ENCODE measurements at regions not wholly inside any gene's neighbourhood (a gene's known extent, or its start where the extent isn't known, plus 50 kb on each side); places are given as distances from the start of the nearest gene placed in this dataset.

DNA sequence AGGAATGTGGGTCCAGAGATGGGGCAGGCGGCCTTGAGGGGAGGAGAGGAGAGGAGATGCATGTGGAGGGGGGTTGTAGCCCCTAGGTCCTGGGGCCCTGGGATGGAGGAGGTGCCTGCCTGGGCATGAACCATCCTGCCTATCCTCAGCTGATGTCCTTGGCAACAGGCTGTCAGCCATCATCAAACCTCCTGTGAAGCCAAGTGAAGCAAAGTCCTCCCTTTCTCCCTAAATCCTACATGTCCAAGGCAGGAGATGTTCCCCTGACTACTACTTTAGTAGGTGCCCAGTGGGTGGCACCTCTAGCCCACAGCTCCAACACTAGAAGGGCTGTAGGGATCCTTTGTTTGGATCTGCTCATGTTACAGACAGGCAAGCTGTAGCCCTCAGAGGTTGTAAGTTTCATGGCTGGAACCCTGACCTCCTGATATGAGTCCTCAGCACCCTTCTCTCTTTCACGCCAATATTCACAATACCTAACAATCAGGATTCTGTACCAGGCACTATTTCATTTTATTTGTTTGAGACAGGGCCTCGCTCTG, 66.6 kb upstream of the SYPL1 start:
- H3K4me3 Mint-ChIP-seq (ENCODE audit: unreplicated experiment), result no peak overlapping the region
- DNase-seq (ENCODE audit: extremely low spot score, unreplicated experiment), result no peak
- no peaks in the 10 kb centered on the region for H3K36me3 Mint-ChIP-seq (ENCODE audit: unreplicated experiment)
- H3K4me1 Mint-ChIP-seq (ENCODE audit: unreplicated experiment), result peaks cover 22% of the 10 kb centered on the region
- peak; percentile 62 for TF ChIP-seq CTCF (IDR thresholded peaks at IDR 0.05)
- peak overlapping the region; percentile 19 for H3K27ac Mint-ChIP-seq (ENCODE audit: unreplicated experiment)
- peaks cover 28% of the 10 kb centered on the region for H3K27me3 Mint-ChIP-seq (ENCODE audit: unreplicated experiment)
- no peaks in the 10 kb centered on the region for H3K9me3 Mint-ChIP-seq (ENCODE audit: unreplicated experiment)

DNA sequence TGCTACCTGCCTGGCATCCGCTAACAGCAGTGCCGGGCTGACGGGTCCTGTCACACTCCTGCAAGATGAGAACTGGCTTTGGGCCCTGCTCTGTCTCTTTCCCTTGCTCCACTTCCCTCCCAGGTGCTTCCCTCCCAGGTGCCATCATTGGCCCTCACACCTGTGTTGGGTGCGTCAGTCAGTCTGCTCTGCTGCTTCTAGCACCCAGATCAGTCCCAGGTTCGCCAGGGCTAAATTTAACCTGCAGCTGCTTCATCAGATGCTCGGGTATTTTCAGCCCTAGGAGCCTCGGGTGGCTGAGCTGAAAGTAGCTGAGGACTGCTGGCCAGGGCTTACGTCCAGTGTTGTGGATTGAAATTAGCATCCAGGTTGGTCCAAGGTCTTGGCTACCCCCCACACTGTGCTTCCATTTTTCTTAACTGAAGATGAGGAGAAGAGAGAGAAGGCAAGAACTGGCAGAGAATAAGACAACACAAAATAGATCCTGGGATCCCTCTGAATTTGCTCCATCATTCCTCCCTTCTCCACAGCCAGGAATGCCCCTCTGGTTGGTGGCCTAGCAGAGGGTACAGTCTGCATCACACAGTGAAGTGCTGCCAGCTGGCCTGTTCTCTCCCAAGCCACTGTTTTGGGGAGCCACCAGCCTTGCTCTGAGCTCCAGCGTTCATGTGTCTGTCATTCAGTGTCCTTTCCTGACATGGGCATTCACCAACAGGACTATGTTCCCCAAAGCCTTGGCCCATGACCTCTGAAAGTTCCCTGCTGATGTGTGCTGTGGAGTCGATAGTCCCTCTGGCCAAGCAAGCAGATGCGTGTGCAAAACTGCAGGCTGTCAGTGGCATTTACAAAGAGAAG, 65.9 kb upstream of the SYPL1 start:
- H3K4me3 Mint-ChIP-seq (ENCODE audit: unreplicated experiment), result no peak overlapping the region
- peaks cover 29% of the 10 kb centered on the region for H3K27me3 Mint-ChIP-seq (ENCODE audit: unreplicated experiment)
- peaks cover 22% of the 10 kb centered on the region for H3K4me1 Mint-ChIP-seq (ENCODE audit: unreplicated experiment)
- TF ChIP-seq CTCF (IDR thresholded peaks at IDR 0.05), result no peak
- DNase-seq (ENCODE audit: extremely low spot score, unreplicated experiment), result no peak
- no peak overlapping the region for H3K27ac Mint-ChIP-seq (ENCODE audit: unreplicated experiment)
- H3K36me3 Mint-ChIP-seq (ENCODE audit: unreplicated experiment), result no peaks in the 10 kb centered on the region
- H3K9me3 Mint-ChIP-seq (ENCODE audit: unreplicated experiment), result no peaks in the 10 kb centered on the region

GRCh38 chr7:106177300-106177690, 65.2 kb upstream of the SYPL1 start:
- Mint-ChIP-seq H3K36me3 (ENCODE audit: unreplicated experiment) (no peaks in the 10 kb centered on the region), H3K4me1 (ENCODE audit: unreplicated experiment) (peaks cover 22% of the 10 kb centered on the region), H3K9me3 (ENCODE audit: unreplicated experiment) (no peaks in the 10 kb centered on the region), H3K27ac (ENCODE audit: unreplicated experiment) (no peak overlapping the region), H3K4me3 (ENCODE audit: unreplicated experiment) (no peak overlapping the region), H3K27me3 (ENCODE audit: unreplicated experiment) (peaks cover 32% of the 10 kb centered on the region)
- TF ChIP-seq CTCF (IDR thresholded peaks at IDR 0.05), result no peak
- DNase-seq (ENCODE audit: extremely low spot score, unreplicated experiment), result no peak

- Mint-ChIP-seq H3K36me3 (ENCODE audit: unreplicated experiment) (no peaks in the 10 kb centered on the region), H3K4me1 (ENCODE audit: unreplicated experiment) (peaks cover 22% of the 10 kb centered on the region), H3K27ac (ENCODE audit: unreplicated experiment) (no peak overlapping the region), H3K27me3 (ENCODE audit: unreplicated experiment) (peaks cover 32% of the 10 kb centered on the region), H3K9me3 (ENCODE audit: unreplicated experiment) (no peaks in the 10 kb centered on the region), H3K4me3 (ENCODE audit: unreplicated experiment) (no peak overlapping the region)
- DNase-seq (ENCODE audit: extremely low spot score, unreplicated experiment), result peak; percentile 94
- peak; percentile 96 for TF ChIP-seq CTCF (IDR thresholded peaks at IDR 0.05)
These were observed 64.5 kb upstream of the SYPL1 start for GRCh38 chr7:106176414-106177299.

- Mint-ChIP-seq H3K27ac (ENCODE audit: unreplicated experiment) (no peak overlapping the region), H3K27me3 (ENCODE audit: unreplicated experiment) (peaks cover 28% of the 10 kb centered on the region), H3K4me1 (ENCODE audit: unreplicated experiment) (peaks cover 22% of the 10 kb centered on the region), H3K9me3 (ENCODE audit: unreplicated experiment) (no peaks in the 10 kb centered on the region), H3K4me3 (ENCODE audit: unreplicated experiment) (no peak overlapping the region), H3K36me3 (ENCODE audit: unreplicated experiment) (no peaks in the 10 kb centered on the region)
- no peak for DNase-seq (ENCODE audit: extremely low spot score, unreplicated experiment)
- TF ChIP-seq CTCF (IDR thresholded peaks at IDR 0.05), result no peak
These were observed 63.4 kb upstream of the SYPL1 start for GRCh38 chr7:106175507-106175906.
